ENCODE measurements at regions not wholly inside any gene's neighbourhood (a gene's known extent, or its start where the extent isn't known, plus 50 kb on each side); places are given as distances from the start of the nearest gene placed in this dataset.

DNA sequence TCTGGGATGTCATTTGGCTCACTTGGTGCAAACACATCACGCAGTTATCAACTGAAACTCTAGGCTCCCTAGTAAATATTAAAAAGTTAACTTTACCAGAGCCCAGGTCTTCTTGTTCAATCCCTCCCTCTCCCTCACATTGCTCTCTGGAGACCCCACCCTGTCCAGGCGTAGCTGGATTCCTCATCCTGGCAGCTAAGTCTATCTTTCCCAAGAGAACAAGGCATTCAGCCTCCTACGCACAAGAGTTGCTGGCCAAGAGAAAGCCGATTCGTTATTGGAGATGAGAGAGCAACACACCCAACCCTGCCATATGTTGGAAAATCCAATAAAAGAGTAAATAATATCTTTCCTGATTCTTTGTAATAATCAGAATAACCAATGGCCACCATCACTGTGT lies 117.9 kb downstream of the SLC30A10 start:
- H3K27ac ChIP-seq (ENCODE audit: low read depth, low read length, poor library complexity, severe bottlenecking) = no peak overlapping the region
- H3K4me3 ChIP-seq (ENCODE audit: low read depth, low read length, poor library complexity, severe bottlenecking) = no peak overlapping the region
- no peaks in the 10 kb centered on the region for H3K79me2 ChIP-seq (ENCODE audit: insufficient read depth, low read length)
- H2AFZ ChIP-seq (ENCODE audit: low read length) = no peak overlapping the region
- no peak for TF ChIP-seq EZH2 (IDR thresholded peaks at IDR 0.05; ENCODE audit: borderline replicate concordance, low read length)
- TF ChIP-seq, protein P1, sequence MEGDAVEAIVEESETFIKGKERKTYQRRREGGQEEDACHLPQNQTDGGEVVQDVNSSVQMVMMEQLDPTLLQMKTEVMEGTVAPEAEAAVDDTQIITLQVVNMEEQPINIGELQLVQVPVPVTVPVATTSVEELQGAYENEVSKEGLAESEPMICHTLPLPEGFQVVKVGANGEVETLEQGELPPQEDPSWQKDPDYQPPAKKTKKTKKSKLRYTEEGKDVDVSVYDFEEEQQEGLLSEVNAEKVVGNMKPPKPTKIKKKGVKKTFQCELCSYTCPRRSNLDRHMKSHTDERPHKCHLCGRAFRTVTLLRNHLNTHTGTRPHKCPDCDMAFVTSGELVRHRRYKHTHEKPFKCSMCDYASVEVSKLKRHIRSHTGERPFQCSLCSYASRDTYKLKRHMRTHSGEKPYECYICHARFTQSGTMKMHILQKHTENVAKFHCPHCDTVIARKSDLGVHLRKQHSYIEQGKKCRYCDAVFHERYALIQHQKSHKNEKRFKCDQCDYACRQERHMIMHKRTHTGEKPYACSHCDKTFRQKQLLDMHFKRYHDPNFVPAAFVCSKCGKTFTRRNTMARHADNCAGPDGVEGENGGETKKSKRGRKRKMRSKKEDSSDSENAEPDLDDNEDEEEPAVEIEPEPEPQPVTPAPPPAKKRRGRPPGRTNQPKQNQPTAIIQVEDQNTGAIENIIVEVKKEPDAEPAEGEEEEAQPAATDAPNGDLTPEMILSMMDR (IDR thresholded peaks at IDR 0.05; ENCODE audit: low read length) = no peak
- no peak overlapping the region for H3K9ac ChIP-seq (ENCODE audit: low read length)
- H4K20me1 ChIP-seq (ENCODE audit: insufficient read depth, low read length) = no peaks in the 10 kb centered on the region
- H3K27me3 ChIP-seq (ENCODE audit: insufficient read depth, low read length) = no peaks in the 10 kb centered on the region
- no peaks in the 10 kb centered on the region for H3K9me2 ChIP-seq (ENCODE audit: low read depth, low read length)
- H3K9me3 ChIP-seq (ENCODE audit: low read length) = no peaks in the 10 kb centered on the region
- no peaks in the 10 kb centered on the region for H3K36me3 ChIP-seq (ENCODE audit: insufficient read depth, low read length)
- no peak overlapping the region for H3K4me2 ChIP-seq (ENCODE audit: low read length)
- H3F3A ChIP-seq (ENCODE audit: insufficient read depth, low read length) = no peaks in the 10 kb centered on the region
- no peaks in the 10 kb centered on the region for H3K4me1 ChIP-seq (ENCODE audit: insufficient read depth, low read length, severe bottlenecking)

DNA sequence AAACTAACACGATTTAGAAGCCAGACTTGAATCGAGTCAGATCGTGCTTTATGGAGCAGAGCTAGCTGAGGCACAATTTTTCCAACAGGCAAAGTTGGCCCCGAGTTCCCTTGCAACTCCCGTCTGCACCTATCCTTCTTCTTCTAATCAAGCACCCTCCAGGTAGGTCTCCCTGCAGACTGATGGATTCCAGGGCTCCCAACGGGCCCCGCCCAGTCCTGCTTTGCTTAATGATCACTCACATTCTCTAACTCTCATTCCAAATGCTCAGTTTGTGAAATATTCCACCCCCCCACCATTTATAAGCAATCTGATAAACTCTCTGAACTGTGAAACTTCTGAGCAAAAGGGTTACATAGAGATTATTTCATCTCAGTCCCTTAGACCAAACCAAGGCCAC lies 119.6 kb downstream of the SLC30A10 start:
- Histone ChIP-seq H3F3A (ENCODE audit: insufficient read depth, low read length) (no peaks in the 10 kb centered on the region), H3K27me3 (ENCODE audit: insufficient read depth, low read length) (no peaks in the 10 kb centered on the region), H3K27ac (ENCODE audit: low read depth, low read length, poor library complexity, severe bottlenecking) (no peak overlapping the region), H3K4me1 (ENCODE audit: insufficient read depth, low read length, severe bottlenecking) (no peaks in the 10 kb centered on the region), H2AFZ (ENCODE audit: low read length) (no peak overlapping the region), H3K4me3 (ENCODE audit: low read depth, low read length, poor library complexity, severe bottlenecking) (no peak overlapping the region), H3K9me2 (ENCODE audit: low read depth, low read length) (no peaks in the 10 kb centered on the region), H4K20me1 (ENCODE audit: insufficient read depth, low read length) (no peaks in the 10 kb centered on the region), H3K4me2 (ENCODE audit: low read length) (no peak overlapping the region), H3K79me2 (ENCODE audit: insufficient read depth, low read length) (no peaks in the 10 kb centered on the region), H3K9me3 (ENCODE audit: low read length) (no peaks in the 10 kb centered on the region), H3K36me3 (ENCODE audit: insufficient read depth, low read length) (no peaks in the 10 kb centered on the region), H3K9ac (ENCODE audit: low read length) (no peak overlapping the region)
- TF ChIP-seq, protein P1 (IDR thresholded peaks at IDR 0.05; ENCODE audit: low read length) = no peak
- TF ChIP-seq EZH2 (IDR thresholded peaks at IDR 0.05; ENCODE audit: borderline replicate concordance, low read length) = no peak

DNA sequence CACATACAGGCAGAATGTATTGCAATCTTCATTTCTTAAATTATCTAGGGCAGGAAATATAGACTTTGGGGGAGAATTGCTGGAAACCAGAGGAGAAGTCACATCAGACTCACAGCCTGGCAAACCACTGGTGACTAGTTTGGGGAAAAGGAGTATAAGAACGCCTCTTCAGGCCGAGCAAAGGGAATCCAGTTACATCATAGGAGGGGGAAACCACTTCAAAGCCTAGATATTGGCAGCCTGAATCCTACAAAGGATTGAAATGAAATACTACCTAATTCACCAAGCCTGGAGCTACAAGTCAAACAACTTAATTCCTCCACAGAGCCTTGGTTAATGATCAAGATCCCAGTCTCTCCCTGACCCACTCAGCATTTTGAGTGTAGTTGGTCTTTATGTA lies 121.7 kb downstream of the SLC30A10 start:
- Histone ChIP-seq H3K27ac (ENCODE audit: low read depth, low read length, poor library complexity, severe bottlenecking) (no peak overlapping the region), H3K9me3 (ENCODE audit: low read length) (no peaks in the 10 kb centered on the region), H3K79me2 (ENCODE audit: insufficient read depth, low read length) (no peaks in the 10 kb centered on the region), H3K9me2 (ENCODE audit: low read depth, low read length) (no peaks in the 10 kb centered on the region), H4K20me1 (ENCODE audit: insufficient read depth, low read length) (no peaks in the 10 kb centered on the region), H3K4me3 (ENCODE audit: low read depth, low read length, poor library complexity, severe bottlenecking) (no peak overlapping the region), H3K27me3 (ENCODE audit: insufficient read depth, low read length) (no peaks in the 10 kb centered on the region), H3K9ac (ENCODE audit: low read length) (no peak overlapping the region), H3K36me3 (ENCODE audit: insufficient read depth, low read length) (no peaks in the 10 kb centered on the region), H3K4me1 (ENCODE audit: insufficient read depth, low read length, severe bottlenecking) (no peaks in the 10 kb centered on the region), H3K4me2 (ENCODE audit: low read length) (no peak overlapping the region), H3F3A (ENCODE audit: insufficient read depth, low read length) (no peaks in the 10 kb centered on the region), H2AFZ (ENCODE audit: low read length) (no peak overlapping the region)
- TF ChIP-seq, protein P1 (IDR thresholded peaks at IDR 0.05; ENCODE audit: low read length) = no peak
- TF ChIP-seq EZH2 (IDR thresholded peaks at IDR 0.05; ENCODE audit: borderline replicate concordance, low read length) = no peak

Measured in OCI-LY1 (cell line).